ENCODE measurements at regions not wholly inside any gene's neighbourhood (a gene's known extent, or its start where the extent isn't known, plus 50 kb on each side); places are given as distances from the start of the nearest gene placed in this dataset.
"Not testable (repeated sequence)": the region's sequence is repeated elsewhere in the genome, so short reads cannot be mapped to it uniquely, and the experiment has no call there.

- no peak for DNase-seq (ENCODE audit: low read depth, low spot score)
Measured at GRCh38 chr2:14023558-14023957, 609.0 kb upstream of the LRATD1 start.

- no peak for DNase-seq (ENCODE audit: low read depth, low spot score)
Measured at GRCh38 chr2:14039134-14039533, 593.4 kb upstream of the LRATD1 start.

GRCh38 chr2:14047491-14047890 is 585.0 kb upstream of the LRATD1 start:
- no peak for DNase-seq (ENCODE audit: low read depth, low spot score)

GRCh38 chr2:14051401-14051800 is 581.1 kb upstream of the LRATD1 start:
- DNase-seq (ENCODE audit: low read depth, low spot score), result no peak

- DNase-seq (ENCODE audit: low read depth, low spot score), result no peak
Measured at GRCh38 chr2:14053105-14053504, 579.4 kb upstream of the LRATD1 start.

- no peak for DNase-seq (ENCODE audit: low read depth, low spot score)
Measured at GRCh38 chr2:14064346-14064745, 568.2 kb upstream of the LRATD1 start.

- no peak for DNase-seq (ENCODE audit: low read depth, low spot score)
Measured at GRCh38 chr2:14072338-14072737, 560.2 kb upstream of the LRATD1 start.

GRCh38 chr2:14074691-14075090 is 557.8 kb upstream of the LRATD1 start:
- DNase-seq (ENCODE audit: low read depth, low spot score), result no peak

GRCh38 chr2:14079576-14079975 is 552.9 kb upstream of the LRATD1 start:
- no peak for DNase-seq (ENCODE audit: low read depth, low spot score)

GRCh38 chr2:14081521-14081920 is 551.0 kb upstream of the LRATD1 start:
- no peak for DNase-seq (ENCODE audit: low read depth, low spot score)

- DNase-seq (ENCODE audit: low read depth, low spot score), result no peak
Measured at GRCh38 chr2:14082640-14083039, 549.9 kb upstream of the LRATD1 start.

GRCh38 chr2:14094592-14094991 is 537.9 kb upstream of the LRATD1 start:
- no peak for DNase-seq (ENCODE audit: low read depth, low spot score)

GRCh38 chr2:14099101-14099500 is 533.4 kb upstream of the LRATD1 start:
- DNase-seq (ENCODE audit: low read depth, low spot score), result not testable (repeated sequence)

GRCh38 chr2:14114275-14114674 is 518.2 kb upstream of the LRATD1 start:
- DNase-seq (ENCODE audit: low read depth, low spot score), result no peak

- DNase-seq (ENCODE audit: low read depth, low spot score), result no peak
Measured at GRCh38 chr2:14120376-14120775, 512.1 kb upstream of the LRATD1 start.

GRCh38 chr2:14123436-14124103 is 508.9 kb upstream of the LRATD1 start:
- DNase-seq (ENCODE audit: low read depth, low spot score), result no peak

GRCh38 chr2:14125624-14126293 is 506.8 kb upstream of the LRATD1 start:
- no peak for DNase-seq (ENCODE audit: low read depth, low spot score)

- no peak for DNase-seq (ENCODE audit: low read depth, low spot score)
Measured at GRCh38 chr2:14126846-14127245, 505.7 kb upstream of the LRATD1 start.

GRCh38 chr2:14127765-14128164 is 504.8 kb upstream of the LRATD1 start:
- no peak for DNase-seq (ENCODE audit: low read depth, low spot score)

- no peak for DNase-seq (ENCODE audit: low read depth, low spot score)
Measured at GRCh38 chr2:14132386-14132785, 500.1 kb upstream of the LRATD1 start.

- DNase-seq (ENCODE audit: low read depth, low spot score), result no peak
Measured at GRCh38 chr2:14134771-14135170, 497.7 kb upstream of the LRATD1 start.

GRCh38 chr2:14136030-14136429 is 496.5 kb upstream of the LRATD1 start:
- no peak for DNase-seq (ENCODE audit: low read depth, low spot score)

- no peak for DNase-seq (ENCODE audit: low read depth, low spot score)
Measured at GRCh38 chr2:14137643-14138042, 494.9 kb upstream of the LRATD1 start.
